Stimulated activated CD4-positive, alpha-beta T cell treated with anti-CD3 and anti-CD28 coated beads, Interleukin-15, amount 100 ng/mL, for 24 hours (primary cell): ENCODE measurements at regions not wholly inside any gene's neighbourhood (a gene's known extent, or its start where the extent isn't known, plus 50 kb on each side); places are given as distances from the start of the nearest gene placed in this dataset.

ENCODE experiments used
- DNase-seq: peaks from one replicate; pipeline ENCODE4 v3.0.0-alpha.2; 2020

GRCh38 chr9:551986-552929, 289.2 kb upstream of the DMRT1 start:
- no peak for DNase-seq

GRCh38 chr9:555493-555892, 286.0 kb upstream of the DMRT1 start:
- no peak for DNase-seq

- no peak for DNase-seq
Measured at GRCh38 chr9:556199-556598, 285.3 kb upstream of the DMRT1 start.

DNA sequence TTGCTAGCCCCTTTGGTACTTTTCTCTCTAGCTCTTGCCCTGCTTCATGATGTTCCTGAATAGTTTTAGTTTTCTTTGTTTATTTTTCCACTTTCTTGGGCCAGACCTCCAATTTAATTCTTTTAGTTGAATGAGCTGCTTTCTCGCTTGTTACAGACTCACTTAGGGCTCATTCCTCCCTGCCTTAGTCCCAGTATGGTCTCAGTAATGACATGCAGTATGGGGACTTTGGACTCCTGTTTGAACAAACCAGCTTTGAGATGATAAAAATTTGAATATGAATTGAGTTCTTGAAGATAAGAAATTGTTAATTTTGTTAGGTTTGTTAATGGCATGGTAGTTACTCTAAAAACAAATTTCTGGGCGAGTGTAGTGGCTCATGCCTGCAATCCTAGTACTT, 284.8 kb upstream of the DMRT1 start:
- DNase-seq, result no peak

DNA sequence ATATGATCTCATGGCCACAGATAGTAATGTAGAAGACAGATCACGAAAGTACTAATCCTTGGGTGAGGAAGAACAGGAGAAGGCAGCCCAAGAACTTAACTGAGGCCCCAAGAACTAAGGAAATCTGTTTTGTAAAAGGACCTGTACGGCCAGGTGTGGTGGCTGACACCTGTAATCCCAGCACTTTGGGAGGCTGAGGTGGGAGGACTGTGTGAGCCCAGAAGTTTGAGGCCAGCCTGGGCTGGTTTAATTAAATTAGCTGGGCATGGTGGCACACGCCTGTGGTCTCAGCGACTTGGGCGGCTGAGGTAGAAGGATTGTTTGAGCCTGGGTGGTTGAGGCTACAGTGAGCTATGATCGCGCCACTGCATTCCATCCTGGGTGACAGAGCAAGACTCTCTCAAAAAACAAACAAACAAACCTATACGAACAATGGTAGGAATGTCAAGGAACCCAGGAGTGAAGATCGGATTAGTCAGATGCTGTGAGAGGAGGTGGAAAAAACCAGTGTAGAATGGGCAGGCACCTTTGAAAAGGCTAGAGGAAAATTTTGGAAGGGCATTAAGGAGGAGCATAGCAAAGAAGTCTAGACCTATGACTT, 283.8 kb upstream of the DMRT1 start:
- DNase-seq, result no peak

DNA sequence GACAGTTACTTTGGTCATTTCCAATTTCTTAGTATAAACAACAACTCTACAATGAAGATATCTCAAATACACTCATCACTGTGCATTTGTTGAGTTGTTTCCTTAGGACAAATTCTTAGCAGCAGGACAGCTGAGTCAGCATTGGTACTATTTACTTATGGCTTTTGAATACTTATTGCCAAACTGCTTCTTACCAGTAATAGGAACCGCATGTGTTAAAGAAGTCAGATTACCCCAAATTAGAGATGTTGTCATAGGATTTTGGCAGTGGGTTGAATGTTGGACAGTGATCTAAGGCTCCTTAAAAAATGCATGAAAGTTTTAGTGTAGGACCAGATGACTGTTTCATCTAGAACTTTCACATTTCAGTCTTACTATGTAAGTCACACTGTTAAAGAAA, 280.1 kb upstream of the DMRT1 start:
- no peak for DNase-seq

DNA sequence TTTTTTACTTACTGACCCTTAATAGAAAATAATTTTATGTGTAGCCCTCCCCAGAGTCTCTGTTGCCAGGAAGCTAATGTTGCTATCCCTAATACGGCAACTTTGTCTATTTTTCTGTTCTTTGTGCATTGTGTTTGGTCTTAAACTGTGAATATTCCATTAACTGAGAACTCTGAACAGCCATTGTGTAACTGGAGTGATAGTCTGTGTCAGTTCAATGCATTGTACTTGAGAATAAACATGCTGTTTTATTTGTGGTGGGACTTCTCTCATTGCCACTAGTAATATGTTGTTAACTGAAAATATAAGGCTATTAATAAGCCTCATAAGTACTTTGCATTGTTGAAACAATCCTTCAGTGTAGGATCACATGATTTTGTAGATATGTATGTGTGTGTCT, 278.3 kb upstream of the DMRT1 start:
- DNase-seq, result no peak

- no peak for DNase-seq
Measured at GRCh38 chr9:565528-565927, 276.0 kb upstream of the DMRT1 start.

DNA sequence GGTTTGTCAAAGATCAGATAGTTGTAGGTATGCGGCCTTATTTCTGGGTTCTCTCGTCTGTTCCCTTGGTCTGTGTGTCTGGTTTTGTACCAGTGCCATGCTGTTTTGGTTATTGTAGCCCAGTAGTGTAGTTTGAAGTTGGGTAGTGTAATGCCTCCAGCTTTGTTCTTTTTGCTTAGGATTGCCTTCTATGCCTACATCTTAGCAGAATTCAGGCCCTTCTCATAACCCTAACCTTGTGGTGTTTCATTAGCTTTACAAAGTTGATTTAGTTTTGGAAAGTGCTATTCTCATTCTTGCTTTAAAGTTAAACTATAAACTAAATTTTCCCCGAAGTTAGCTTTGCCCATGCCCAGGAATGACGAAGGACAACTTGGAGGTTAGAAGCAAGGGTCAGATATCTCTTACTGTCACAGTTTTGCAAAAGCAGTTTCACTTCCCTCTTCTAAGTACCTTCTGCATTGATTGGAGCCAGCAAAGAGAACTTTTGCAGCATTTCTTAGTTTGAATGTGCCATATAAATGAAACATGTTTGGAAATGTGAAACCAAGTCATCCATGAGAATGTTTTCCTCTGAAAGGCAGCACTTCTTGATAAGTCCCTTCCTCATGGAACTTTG, 274.3 kb upstream of the DMRT1 start:
- DNase-seq, result no peak

GRCh38 chr9:567747-568305, 273.7 kb upstream of the DMRT1 start:
- no peak for DNase-seq

- DNase-seq, result no peak
Measured at GRCh38 chr9:569296-569695, 272.2 kb upstream of the DMRT1 start.

- DNase-seq, result no peak
Measured at GRCh38 chr9:570187-570586, 271.3 kb upstream of the DMRT1 start.

GRCh38 chr9:571066-571465, 270.4 kb upstream of the DMRT1 start:
- no peak for DNase-seq

DNA sequence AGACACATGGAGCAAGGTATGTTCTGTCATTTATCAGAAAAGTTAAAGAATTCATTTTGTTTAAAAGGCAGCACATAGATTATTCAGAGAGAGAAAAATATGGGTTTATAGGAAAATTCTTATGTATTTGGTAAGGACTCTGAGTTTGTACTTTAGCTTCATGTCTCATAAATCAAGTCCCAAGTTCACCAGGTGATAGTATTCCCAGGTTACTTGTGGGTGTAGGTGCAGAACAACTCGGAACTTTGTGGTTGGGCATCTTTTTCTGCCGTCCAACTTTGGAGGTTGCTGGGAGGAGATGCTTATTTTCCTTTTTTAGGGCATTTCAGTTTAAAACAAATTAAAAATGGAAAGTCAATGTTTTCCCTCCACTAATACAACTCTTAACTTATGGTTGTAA, 269.8 kb upstream of the DMRT1 start:
- no peak for DNase-seq

DNA sequence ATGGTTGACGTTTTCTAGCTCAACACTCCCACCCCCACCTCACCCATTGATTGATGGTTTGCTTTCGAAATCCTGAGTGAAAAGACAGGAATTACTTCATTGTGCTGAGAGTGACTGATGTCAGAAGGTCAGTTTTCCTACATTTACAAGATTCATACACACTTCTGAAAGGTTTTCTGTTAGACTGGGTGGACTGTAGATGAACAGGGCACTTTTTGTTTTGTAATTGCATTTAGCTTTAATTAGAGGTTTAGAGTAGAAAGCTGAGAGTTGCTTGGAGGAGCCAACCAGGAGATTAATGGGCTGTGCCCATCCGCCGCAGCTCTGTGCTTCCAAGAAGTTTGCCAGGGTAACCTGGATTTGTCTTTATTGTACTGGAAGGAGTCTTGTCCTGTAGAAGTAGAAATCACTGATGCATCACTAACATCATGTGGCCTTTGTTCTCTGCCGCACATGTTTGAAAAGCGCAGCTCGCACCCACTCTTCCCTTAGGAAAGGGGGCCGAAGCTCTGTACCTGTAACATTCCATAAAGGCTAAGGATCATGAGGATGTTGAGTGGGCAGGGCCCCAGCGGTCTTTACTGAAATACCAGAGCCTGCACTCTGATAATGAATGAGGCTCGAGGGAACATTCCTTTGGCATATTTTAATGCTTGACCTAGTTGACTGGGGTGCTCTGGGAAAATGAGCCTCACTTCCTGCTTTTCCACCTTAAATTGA, 267.6 kb upstream of the DMRT1 start:
- no peak for DNase-seq

DNA sequence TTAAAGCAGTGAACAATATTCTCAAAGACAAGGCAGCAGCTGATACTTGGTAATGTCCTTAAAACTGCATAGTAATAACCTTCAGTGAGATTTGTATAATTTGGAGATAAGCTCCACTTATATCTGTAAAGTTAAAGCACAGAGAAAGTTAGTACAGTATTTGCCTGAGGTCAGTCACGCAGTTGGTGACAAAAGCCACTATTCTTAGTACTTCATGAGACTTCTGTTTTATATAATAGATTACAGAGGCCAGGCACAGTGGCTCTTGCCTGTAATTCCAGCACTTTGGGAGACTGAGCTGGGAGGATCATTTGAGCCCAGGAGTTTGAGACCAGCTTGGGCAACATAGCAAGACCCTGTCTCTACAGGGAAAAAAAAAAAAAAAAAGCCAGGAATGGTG, 266.4 kb upstream of the DMRT1 start:
- no peak for DNase-seq

DNA sequence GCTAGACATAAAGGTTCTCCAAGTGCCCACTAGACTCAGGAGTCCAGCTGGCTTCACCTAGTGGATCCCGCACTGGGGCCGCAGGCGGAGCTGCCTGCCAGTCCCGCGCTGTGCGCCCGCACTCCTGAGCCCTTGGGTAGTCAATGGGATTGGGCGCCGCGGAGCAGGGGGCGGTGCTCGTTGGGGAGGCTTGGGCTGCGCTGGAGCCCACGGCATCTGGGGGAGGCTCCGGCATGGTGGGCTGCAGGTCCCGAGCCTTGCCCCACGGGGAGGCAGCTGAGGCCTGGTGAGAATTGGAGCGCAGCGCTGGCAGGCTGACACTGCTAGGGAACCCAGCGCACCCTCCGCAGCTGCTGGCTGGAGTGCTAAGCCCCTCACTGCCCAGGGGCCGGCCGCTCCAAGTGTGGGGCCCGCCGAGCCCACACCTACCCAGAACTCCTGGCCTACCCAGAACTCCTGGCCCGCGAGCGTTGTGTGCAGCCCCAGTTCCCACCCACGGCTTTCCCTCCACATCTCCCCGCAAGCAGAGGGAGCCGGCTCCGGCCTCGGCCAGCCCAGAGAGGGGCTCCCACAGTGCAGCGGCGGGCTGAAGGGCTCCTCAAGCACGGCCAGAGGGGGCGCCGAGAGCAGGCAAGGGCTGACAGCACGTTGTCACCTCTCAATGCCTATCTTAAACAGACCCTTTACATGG, 260.7 kb upstream of the DMRT1 start:
- DNase-seq, result no peak

DNA sequence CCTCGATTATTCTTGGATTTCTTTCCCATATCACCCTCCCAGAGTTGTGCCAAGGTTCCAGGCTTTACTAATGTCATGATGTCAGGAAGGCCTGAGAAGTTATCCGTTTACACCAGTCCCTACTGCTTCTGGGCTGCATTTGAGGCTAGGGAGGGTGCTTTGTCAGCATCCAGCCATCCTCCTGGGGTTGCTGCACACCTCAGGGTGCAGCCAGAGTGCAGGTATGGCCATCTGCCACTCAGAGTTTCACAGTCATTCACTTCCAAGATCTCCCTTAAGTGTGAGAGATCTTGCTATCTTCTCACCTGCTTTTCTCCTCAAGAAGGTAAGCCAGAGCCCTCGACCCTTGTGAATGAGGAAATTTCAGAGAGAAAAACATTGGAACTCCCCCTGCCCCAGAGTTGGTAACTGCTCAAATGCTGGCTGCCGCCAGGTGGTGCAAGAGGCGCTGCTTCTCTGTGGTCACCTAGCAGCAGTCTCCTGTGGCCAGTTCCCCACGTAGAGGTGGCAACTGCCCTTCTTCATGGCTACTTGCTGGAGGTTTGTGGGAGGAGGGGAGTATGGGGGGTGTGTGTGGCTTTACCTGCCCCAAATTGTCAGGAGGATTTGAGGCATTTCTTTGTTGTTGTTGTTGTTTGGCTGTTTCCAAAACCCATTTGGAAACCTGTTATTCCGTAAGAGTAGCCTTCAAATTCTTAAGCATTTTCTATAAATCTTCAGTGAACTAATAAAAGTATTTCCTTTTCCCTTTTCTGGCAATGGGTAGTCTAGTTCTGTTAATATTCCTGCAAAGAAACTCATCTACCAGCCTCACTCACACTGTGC, 259.6 kb upstream of the DMRT1 start:
- no peak for DNase-seq

- no peak for DNase-seq
Measured at GRCh38 chr9:582775-583174, 258.7 kb upstream of the DMRT1 start.

DNA sequence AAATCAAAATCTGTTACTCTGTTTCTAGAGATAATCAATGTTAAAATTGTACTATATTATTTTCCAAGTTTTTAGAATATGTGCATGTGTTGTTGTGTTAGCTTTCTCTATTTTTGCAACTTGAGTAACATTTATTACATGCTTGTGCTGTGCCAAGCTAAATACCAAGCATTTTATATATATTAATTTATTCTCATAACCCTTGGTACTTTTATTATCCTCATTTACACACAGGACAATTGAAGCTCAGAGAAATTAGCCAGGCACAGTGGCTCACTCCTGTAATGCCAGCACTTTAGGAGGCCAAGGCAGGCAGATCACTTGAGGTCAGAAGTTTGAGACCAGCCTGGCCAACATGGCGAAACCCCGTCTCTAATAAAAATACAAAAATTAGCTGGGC, 254.0 kb upstream of the DMRT1 start:
- DNase-seq, result no peak

DNA sequence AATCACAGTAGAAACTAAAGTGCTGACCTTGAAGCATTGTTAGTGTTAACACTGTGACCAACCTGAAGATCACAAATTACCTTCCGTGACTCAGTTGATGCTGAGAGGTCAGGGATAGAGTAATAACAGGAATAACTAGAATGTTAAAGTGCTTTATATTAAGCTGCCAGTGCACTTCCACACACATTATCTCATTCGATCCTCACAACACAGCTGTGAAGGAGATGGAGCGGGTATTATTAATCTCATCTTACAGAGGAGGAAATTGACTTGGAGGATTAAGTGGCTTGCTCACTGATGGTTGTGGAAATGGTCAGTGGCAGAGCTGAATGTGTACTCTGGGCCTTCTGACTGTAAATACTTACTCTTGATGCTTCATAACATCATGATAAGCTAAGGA, 252.5 kb upstream of the DMRT1 start:
- DNase-seq, result no peak

GRCh38 chr9:589723-590122, 251.8 kb upstream of the DMRT1 start:
- no peak for DNase-seq
